GM12878 (cell line): ENCODE measurements at regions not wholly inside any gene's neighbourhood (a gene's known extent, or its start where the extent isn't known, plus 50 kb on each side); places are given as distances from the start of the nearest gene placed in this dataset.

ENCODE experiments used
- ATAC-seq: fragments of 200-7000 bp; cut with Tn5 transposase; 3 replicates; pipeline ENCODE4 v1.9.1; 2020; ENCODE audit warnings: mild to moderate bottlenecking, moderate library complexity
- BruUV-seq: library from RNA; stranded (reverse); fragments of 400-500 nt; replicated peaks from 2 replicates; lab custom pipeline; 2021; lab: Mats Ljungman, UMichigan
- CTCF ChIA-PET: fragments of 300-600 bp; sonication (Branson Sonifier 250); formaldehyde crosslinking; extraction: SDS; loops from one replicate; lab custom pipeline; 2021; ENCODE audit warnings: inconsistent platforms; lab: Yijun Ruan, JAX
- POLR2A ChIA-PET: fragments of 350-600 bp; formaldehyde crosslinking; extraction: SDS; loops from one replicate; lab custom pipeline; 2021; ENCODE audit warnings: inconsistent platforms; lab: Charles Lee
- RAD21 ChIA-PET: fragments of 300-600 bp; sonication (Branson Sonifier 250); formaldehyde crosslinking; loops from one replicate; lab custom pipeline; 2023; ENCODE audit warnings: antibody characterized with exemption; ENCODE audit not compliant: unreplicated experiment; lab: Charles Lee
- SMC1A ChIA-PET: fragments of 300-600 bp; sonication (Branson Sonifier 250); formaldehyde crosslinking; loops from one replicate; lab custom pipeline; 2023; ENCODE audit not compliant: unreplicated experiment, uncharacterized antibody; lab: Charles Lee
- DNase-seq: peaks from one replicate; pipeline ENCODE4 v3.0.0-alpha.2; 2011; ENCODE audit warnings: low read depth, low spot score
- FAIRE-seq: peaks from 3 replicates; lab custom pipeline; 2011; peaks lifted over from hg19 to GRCh38; lab: Jason Lieb, UNC
- H2AFZ ChIP-seq: 2 replicates; pipeline ENCODE4 v1.6.0; 2011; ENCODE audit warnings: low read depth, low read length, control low read depth; ENCODE audit not compliant: control insufficient read depth
- H3K27ac ChIP-seq: 2 replicates; pipeline ENCODE4 v1.5.1; 2011; ENCODE audit warnings: control low read depth; ENCODE audit not compliant: control insufficient read depth, insufficient read depth
- H3K27me3 ChIP-seq, 2 experiments: replicated peaks in 1 of 2; 2 replicates each; pipeline versions ENCODE4 v1.6.0 to v1.6.1; 2011; ENCODE audit warnings: low read length in 1 of 2; ENCODE audit not compliant: control insufficient read depth in 2 of 2, insufficient read depth in 2 of 2
- H3K36me3 ChIP-seq, 2 experiments: 2 replicates each; pipeline ENCODE4 v1.5.1; 2011; ENCODE audit warnings: low read length in 1 of 2; ENCODE audit not compliant: control insufficient read depth in 2 of 2, insufficient read depth in 2 of 2
- H3K4me1 ChIP-seq: 2 replicates; pipeline ENCODE4 v1.6.1; 2011; ENCODE audit warnings: mild to moderate bottlenecking, low read length, moderate library complexity, mixed read lengths; ENCODE audit not compliant: control insufficient read depth, insufficient read depth
- H3K4me2 ChIP-seq: 2 replicates; pipeline ENCODE4 v1.6.0; 2011; ENCODE audit warnings: control low read depth; ENCODE audit not compliant: control insufficient read depth, insufficient read depth
- H3K4me3 ChIP-seq: fragments of 200-600 bp; sonication (generic); 2 replicates; pipeline ENCODE4 v1.5.1; 2016
- H3K79me2 ChIP-seq: 2 replicates; pipeline ENCODE4 v1.6.0; 2011; ENCODE audit warnings: low read length; ENCODE audit not compliant: control insufficient read depth, insufficient read depth
- H3K9ac ChIP-seq: 2 replicates; pipeline ENCODE4 v1.8.0; 2011; ENCODE audit warnings: low read length, control low read depth, mixed read lengths; ENCODE audit not compliant: control insufficient read depth, insufficient read depth
- H3K9me3 ChIP-seq: replicated peaks from 3 replicates; pipeline ENCODE4 v1.5.1; 2011; ENCODE audit warnings: mild to moderate bottlenecking, low read length; ENCODE audit not compliant: control insufficient read depth, insufficient read depth
- H4K20me1 ChIP-seq: 2 replicates; pipeline ENCODE4 v1.6.0; 2011; ENCODE audit not compliant: control insufficient read depth, insufficient read depth
- ETV6 ChIP-seq, 2 experiments: fragments of 450-650 bp in 1 of 2; IDR thresholded peaks in 1 of 2; conservative IDR thresholded peaks in 1 of 2; 2 replicates each; pipeline ENCODE4 v1.6.1; 2014; ENCODE audit warnings: antibody characterized with exemption in 1 of 2, borderline replicate concordance in 1 of 2, low read depth in 1 of 2, mild to moderate bottlenecking in 1 of 2, moderate library complexity in 1 of 2
- FOXK2 ChIP-seq: fragments of 450-650 bp; IDR thresholded peaks from 2 replicates; pipeline ENCODE4 v1.6.1; 2017; ENCODE audit warnings: mild to moderate bottlenecking, moderate library complexity
- GABPA ChIP-seq: IDR thresholded peaks from 2 replicates; pipeline ENCODE4 v1.6.1; 2014; ENCODE audit warnings: antibody characterized with exemption, low read depth, mild to moderate bottlenecking, inconsistent platforms
- MLLT1 ChIP-seq: fragments of 450-650 bp; IDR thresholded peaks from 2 replicates; pipeline ENCODE4 v1.6.1; 2016; ENCODE audit warnings: mild to moderate bottlenecking
- NFYA ChIP-seq: IDR thresholded peaks from 2 replicates; pipeline ENCODE4 v1.6.1; 2011; ENCODE audit warnings: low read depth, mild to moderate bottlenecking, low read length, improper control_type of control experiment, borderline replicate concordance
- NRF1 ChIP-seq: conservative IDR thresholded peaks from 2 replicates; pipeline ENCODE4 v1.6.1; 2011; ENCODE audit warnings: mild to moderate bottlenecking, low read depth, low read length, improper control_type of control experiment
- RBBP5 ChIP-seq: fragments of 200-600 bp; sonication (generic); conservative IDR thresholded peaks from 2 replicates; pipeline ENCODE4 v1.6.1; 2016
- SMARCA5 ChIP-seq: fragments of 450-650 bp; IDR thresholded peaks from 2 replicates; pipeline ENCODE4 v1.6.1; 2017; ENCODE audit warnings: mild to moderate bottlenecking
- ZBTB40 ChIP-seq: fragments of 450-650 bp; IDR thresholded peaks from 2 replicates; pipeline ENCODE4 v1.6.1; 2016; ENCODE audit warnings: mild to moderate bottlenecking, moderate library complexity, borderline replicate concordance
- ZNF687 ChIP-seq: fragments of 450-650 bp; IDR thresholded peaks from 2 replicates; pipeline ENCODE4 v1.6.1; 2017; ENCODE audit warnings: mild to moderate bottlenecking, moderate library complexity
- WGBS: methylation state at CpG from one replicate; pipeline ENCODE4 v1.1.6; 2016; ENCODE audit warnings: low lambda C conversion rate; ENCODE audit not compliant: insufficient replicate concordance, insufficient coverage; ENCODE audit errors: missing lambda C conversion rate; 5-methylcytosine and 5-hydroxymethylcytosine counted together
- in situ Hi-C: fragments of 300-500 bp; cut with MboI; formaldehyde crosslinking; loops from 9 replicates; pipeline ENCODE4 v1.14.3; 2018; ENCODE audit warnings: mixed read lengths
- intact Hi-C: fragments of 100-400 bp; cut with micrococcal nuclease; formaldehyde crosslinking; loops from one replicate; pipeline ENCODE4 v1.14.2; 2022; ENCODE audit not compliant: unreplicated experiment

- no peak for TF ChIP-seq ZNF687
- TF ChIP-seq SMARCA5, result no peak
- no peak for TF ChIP-seq NFYA
- no peak for TF ChIP-seq GABPA
- TF ChIP-seq ETV6 (conservative IDR thresholded peaks at IDR 0.05 in 1 of 2, IDR thresholded peaks at IDR 0.05 in 1 of 2; ENCODE audit: borderline replicate concordance in 1 of 2, low read depth in 1 of 2), result no peak
- no peak for TF ChIP-seq MLLT1
Observed at GRCh38 chr10:4533621-4534020, 292.4 kb upstream of the AKR1E2 start (continued).

- ATAC-seq (no peak), FAIRE-seq (no peak), DNase-seq (no peak)
- in situ Hi-C loops (no loop called here), intact Hi-C loops (no loop called here)
- 37% methylated on average over 1 of the region's 1 CpG for WGBS
- H3K9ac ChIP-seq, result no peak overlapping the region
- H3K9me3 ChIP-seq, result no peaks in the 10 kb centered on the region
- H2AFZ ChIP-seq, result no peak overlapping the region
- ChIA-PET POLR2A (no interaction called here), RAD21 (no interaction called here), CTCF (no interaction called here), SMC1A (no interaction called here)
- no peak overlapping the region for H3K4me3 ChIP-seq
- no peaks in the 10 kb centered on the region for H3K27me3 ChIP-seq
- H3K4me1 ChIP-seq, result no peaks in the 10 kb centered on the region
- no peak overlapping the region for H3K27ac ChIP-seq
- no peaks in the 10 kb centered on the region for H4K20me1 ChIP-seq
- H3K79me2 ChIP-seq, result no peaks in the 10 kb centered on the region
- no peak overlapping the region for H3K4me2 ChIP-seq
- no peaks in the 10 kb centered on the region for H3K36me3 ChIP-seq
- no TSS peak for BruUV-seq
- TF ChIP-seq FOXK2 (no peak), NRF1 (no peak), RBBP5 (no peak), ZBTB40 (no peak)
Observed at GRCh38 chr10:4532976-4533375, 293.0 kb upstream of the AKR1E2 start.
